ENCODE measurements at regions not wholly inside any gene's neighbourhood (a gene's known extent, or its start where the extent isn't known, plus 50 kb on each side); places are given as distances from the start of the nearest gene placed in this dataset.

DNA sequence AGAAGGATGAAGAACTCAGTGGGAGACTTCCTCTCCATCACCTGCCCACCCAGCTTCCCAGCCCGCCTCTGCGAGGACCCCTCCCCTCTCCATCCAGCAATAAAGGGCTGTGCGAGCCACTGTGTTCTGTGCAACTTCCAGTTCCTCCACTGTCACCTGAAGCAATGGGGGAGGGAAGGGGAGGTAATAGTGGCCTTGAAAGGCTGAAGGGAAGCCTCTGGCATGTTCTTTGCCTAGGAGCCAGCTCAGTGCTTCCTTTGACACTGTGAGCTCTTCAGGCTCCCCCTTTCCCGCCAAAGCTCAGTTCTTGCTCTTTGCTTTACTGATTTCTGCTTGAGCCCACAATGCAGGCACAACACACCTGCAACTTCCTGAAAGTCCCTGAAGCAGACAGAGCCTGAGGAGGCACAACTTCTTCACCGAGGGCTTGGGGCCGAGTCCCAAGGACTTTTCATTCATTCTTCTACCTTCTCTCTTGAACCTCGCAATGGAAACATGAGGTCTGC lies 73.2 kb upstream of the DOCK9 start:
- Histone ChIP-seq H4K20me1 (ENCODE audit: control insufficient read depth, extremely low read depth, insufficient read depth, low read length) (no peaks in the 10 kb centered on the region), H3K79me2 (ENCODE audit: control insufficient read depth, insufficient read depth, low read length) (peaks cover 66% of the 10 kb centered on the region)

DNA sequence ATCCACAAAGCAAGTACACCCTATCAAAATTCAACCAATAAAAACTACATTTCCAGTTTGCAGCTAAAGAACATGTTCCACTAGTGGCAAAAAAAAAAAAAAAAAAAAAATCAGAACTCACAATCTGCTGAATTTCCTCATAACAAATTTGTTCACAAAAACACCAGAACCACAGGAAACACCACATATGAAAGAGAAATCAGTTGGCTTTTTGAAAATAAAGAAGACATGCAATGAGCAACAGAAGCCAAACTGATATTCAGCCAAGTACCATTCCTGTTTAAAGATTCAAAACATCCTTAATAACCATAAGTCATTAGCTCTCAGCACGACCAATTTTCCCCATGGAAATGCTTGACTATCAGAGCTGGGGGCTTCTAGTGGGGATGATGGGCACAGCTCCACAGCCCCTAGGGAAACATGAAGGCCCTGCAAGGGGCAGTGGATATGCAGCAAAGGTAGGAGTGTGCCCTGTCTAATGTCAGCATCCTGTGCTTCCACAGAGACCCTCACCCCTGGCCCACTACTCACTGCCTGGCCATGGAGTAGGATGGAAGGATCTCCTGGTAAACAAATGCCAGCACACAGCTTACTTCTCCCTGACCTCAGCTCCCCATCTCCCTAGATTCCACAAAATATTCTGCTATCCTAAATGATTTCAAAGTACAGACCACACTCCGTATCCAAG lies 74.0 kb upstream of the DOCK9 start:
- Histone ChIP-seq H3K9me1 (ENCODE audit: control insufficient read depth, extremely low read depth, insufficient read depth, low read length) (peaks cover 4% of the 10 kb centered on the region), H3K9ac (ENCODE audit: control insufficient read depth, extremely low read depth, insufficient read depth, low read length) (no peak overlapping the region), H2AFZ (ENCODE audit: control insufficient read depth, low read length) (no peak overlapping the region), H3K79me2 (ENCODE audit: control insufficient read depth, insufficient read depth, low read length) (peaks cover 72% of the 10 kb centered on the region), H3K4me3 (ENCODE audit: control insufficient read depth in 2 of 3, extremely low read depth in 1 of 3, insufficient read depth in 2 of 3, low read depth in 1 of 3, low read length in 3 of 3) (no peak overlapping the region), H3K27me3 (ENCODE audit: control insufficient read depth, extremely low read depth, insufficient read depth, low read length) (no peaks in the 10 kb centered on the region), H3K36me3 (ENCODE audit: control insufficient read depth in 2 of 2, extremely low read depth in 1 of 2, insufficient read depth in 2 of 2, low read length in 2 of 2) (peaks cover 0 to 1% of the 10 kb centered on the region in 2 experiments), H3K4me2 (ENCODE audit: control insufficient read depth, extremely low read depth, insufficient read depth, low read depth, low read length) (no peak overlapping the region), H3K9me3 (ENCODE audit: control insufficient read depth, low read depth, low read length) (no peaks in the 10 kb centered on the region), H3K4me1 (ENCODE audit: control insufficient read depth, extremely low read depth, insufficient read depth, low read length) (peaks cover 46% of the 10 kb centered on the region), H3K27ac (ENCODE audit: control insufficient read depth, insufficient read depth, low read length) (no peak overlapping the region), H4K20me1 (ENCODE audit: control insufficient read depth, extremely low read depth, insufficient read depth, low read length) (no peaks in the 10 kb centered on the region)
- dilution Hi-C loops (cut with MboI; ENCODE audit: extremely low pct_ligation_motif_present, low sequenced_read_pairs): no loop called here
- TF ChIP-seq EZH2 (IDR thresholded peaks at IDR 0.05; ENCODE audit: low read length): no peak
- TF ChIP-seq, protein P1, sequence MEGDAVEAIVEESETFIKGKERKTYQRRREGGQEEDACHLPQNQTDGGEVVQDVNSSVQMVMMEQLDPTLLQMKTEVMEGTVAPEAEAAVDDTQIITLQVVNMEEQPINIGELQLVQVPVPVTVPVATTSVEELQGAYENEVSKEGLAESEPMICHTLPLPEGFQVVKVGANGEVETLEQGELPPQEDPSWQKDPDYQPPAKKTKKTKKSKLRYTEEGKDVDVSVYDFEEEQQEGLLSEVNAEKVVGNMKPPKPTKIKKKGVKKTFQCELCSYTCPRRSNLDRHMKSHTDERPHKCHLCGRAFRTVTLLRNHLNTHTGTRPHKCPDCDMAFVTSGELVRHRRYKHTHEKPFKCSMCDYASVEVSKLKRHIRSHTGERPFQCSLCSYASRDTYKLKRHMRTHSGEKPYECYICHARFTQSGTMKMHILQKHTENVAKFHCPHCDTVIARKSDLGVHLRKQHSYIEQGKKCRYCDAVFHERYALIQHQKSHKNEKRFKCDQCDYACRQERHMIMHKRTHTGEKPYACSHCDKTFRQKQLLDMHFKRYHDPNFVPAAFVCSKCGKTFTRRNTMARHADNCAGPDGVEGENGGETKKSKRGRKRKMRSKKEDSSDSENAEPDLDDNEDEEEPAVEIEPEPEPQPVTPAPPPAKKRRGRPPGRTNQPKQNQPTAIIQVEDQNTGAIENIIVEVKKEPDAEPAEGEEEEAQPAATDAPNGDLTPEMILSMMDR (optimal IDR thresholded peaks at IDR 0.05 in 1 of 3, IDR thresholded peaks at IDR 0.05 in 1 of 3, conservative IDR thresholded peaks at IDR 0.05 in 1 of 3; ENCODE audit: extremely low read depth in 1 of 3, insufficient read depth in 2 of 3, low read length in 3 of 3): no peak
- DNase-seq (ENCODE audit: low read depth, low spot score) (no peak), FAIRE-seq (peak; percentile 13)

More for the DNA sequence above, 73.2 kb upstream of the DOCK9 start:
- dilution Hi-C loops (cut with MboI; ENCODE audit: extremely low pct_ligation_motif_present, low sequenced_read_pairs): no loop called here
- DNase-seq (ENCODE audit: low read depth, low spot score): no peak
- Histone ChIP-seq H3K4me3 (ENCODE audit: control insufficient read depth in 2 of 3, extremely low read depth in 1 of 3, insufficient read depth in 2 of 3, low read depth in 1 of 3, low read length in 3 of 3) (no peak overlapping the region), H3K4me2 (ENCODE audit: control insufficient read depth, extremely low read depth, insufficient read depth, low read depth, low read length) (no peak overlapping the region), H2AFZ (ENCODE audit: control insufficient read depth, low read length) (no peak overlapping the region), H3K36me3 (ENCODE audit: control insufficient read depth in 2 of 2, extremely low read depth in 1 of 2, insufficient read depth in 2 of 2, low read length in 2 of 2) (peaks cover 0 to 1% of the 10 kb centered on the region in 2 experiments), H3K9me3 (ENCODE audit: control insufficient read depth, low read depth, low read length) (no peaks in the 10 kb centered on the region), H3K4me1 (ENCODE audit: control insufficient read depth, extremely low read depth, insufficient read depth, low read length) (peaks cover 46% of the 10 kb centered on the region), H3K27me3 (ENCODE audit: control insufficient read depth, extremely low read depth, insufficient read depth, low read length) (no peaks in the 10 kb centered on the region), H3K9me1 (ENCODE audit: control insufficient read depth, extremely low read depth, insufficient read depth, low read length) (no peaks in the 10 kb centered on the region), H3K9ac (ENCODE audit: control insufficient read depth, extremely low read depth, insufficient read depth, low read length) (no peak overlapping the region), H3K27ac (ENCODE audit: control insufficient read depth, insufficient read depth, low read length) (peak overlapping the region; percentile 84)
- TF ChIP-seq, protein P1 (optimal IDR thresholded peaks at IDR 0.05 in 1 of 3, IDR thresholded peaks at IDR 0.05 in 1 of 3, conservative IDR thresholded peaks at IDR 0.05 in 1 of 3; ENCODE audit: extremely low read depth in 1 of 3, insufficient read depth in 2 of 3, low read length in 3 of 3): no peak
- TF ChIP-seq EZH2 (IDR thresholded peaks at IDR 0.05; ENCODE audit: low read length): no peak
- FAIRE-seq: no peak
